Fibroblast of lung (primary cell): ENCODE measurements at regions not wholly inside any gene's neighbourhood (a gene's known extent, or its start where the extent isn't known, plus 50 kb on each side); places are given as distances from the start of the nearest gene placed in this dataset.

ENCODE experiments used
- DNase-seq, 2 donors: peaks; one replicate each; pipeline versions ENCODE4 v3.0.0 to v3.0.0-alpha.2; 2010; ENCODE audit warnings: low read depth in 2 of 2
- H2AFZ ChIP-seq: 2 replicates; pipeline ENCODE4 v1.5.1; 2012; ENCODE audit warnings: low read length, control low read depth, inconsistent platforms
- H3K27ac ChIP-seq: 2 replicates; pipeline ENCODE4 v1.5.1; 2011; ENCODE audit warnings: low read length, control low read depth; ENCODE audit not compliant: insufficient read depth
- H3K27me3 ChIP-seq: 2 replicates; pipeline ENCODE4 v1.5.1; 2011; ENCODE audit warnings: mild to moderate bottlenecking, low read length; ENCODE audit not compliant: control insufficient read depth, insufficient read depth
- H3K36me3 ChIP-seq: 2 replicates; pipeline ENCODE4 v1.5.1; 2011; ENCODE audit warnings: low read length; ENCODE audit not compliant: control insufficient read depth, insufficient read depth
- H3K4me1 ChIP-seq: 2 replicates; pipeline ENCODE4 v1.5.1; 2011; ENCODE audit warnings: low read length; ENCODE audit not compliant: control insufficient read depth, insufficient read depth; ENCODE audit errors: extremely low read depth
- H3K4me2 ChIP-seq: 2 replicates; pipeline ENCODE4 v1.5.1; 2011; ENCODE audit warnings: low read length, control low read depth; ENCODE audit not compliant: insufficient read depth; ENCODE audit errors: extremely low read depth
- H3K4me3 ChIP-seq, 4 experiments: fragments of 200-600 bp in 1 of 4; sonication (generic) in 1 of 4; replicated peaks in 1 of 4; 2 replicates each; pipeline ENCODE4 v1.5.1; 2011 to 2016; ENCODE audit warnings: low read length in 4 of 4, low read depth in 3 of 4, mild to moderate bottlenecking in 3 of 4, control low read depth in 2 of 4, inconsistent platforms in 1 of 4, mixed read lengths in 1 of 4; ENCODE audit not compliant: insufficient read depth in 1 of 4; ENCODE audit errors: control extremely low read depth in 1 of 4
- H3K79me2 ChIP-seq: 2 replicates; pipeline ENCODE4 v1.5.1; 2012; ENCODE audit warnings: mild to moderate bottlenecking, low read length, inconsistent platforms; ENCODE audit not compliant: control insufficient read depth, insufficient read depth
- H3K9ac ChIP-seq: 2 replicates; pipeline ENCODE4 v1.5.1; 2011; ENCODE audit warnings: mild to moderate bottlenecking, low read length, control low read depth; ENCODE audit not compliant: insufficient read depth
- H3K9me3 ChIP-seq: 2 replicates; pipeline ENCODE4 v1.5.1; 2012; ENCODE audit warnings: low read depth, low read length; ENCODE audit not compliant: control insufficient read depth, insufficient read depth
- H4K20me1 ChIP-seq: 2 replicates; pipeline ENCODE4 v1.5.1; 2011; ENCODE audit warnings: low read length; ENCODE audit not compliant: control insufficient read depth, insufficient read depth; ENCODE audit errors: extremely low read depth
- EZH2 ChIP-seq: IDR thresholded peaks from 2 replicates; pipeline ENCODE4 v1.5.1; 2012; ENCODE audit warnings: low read length, control low read depth, mild to moderate bottlenecking; ENCODE audit errors: missing control alignments
- TF ChIP-seq, protein P1 (sequence below), 2 donors: IDR thresholded peaks in 1 of 2; conservative IDR thresholded peaks in 1 of 2; 1 replicate in 1 of 2; 2 replicates in 1 of 2; pipeline ENCODE4 v1.5.1; 2011 to 2012; ENCODE audit warnings: low read length in 2 of 2, control low read depth in 1 of 2, inconsistent platforms in 1 of 2, low read depth in 1 of 2, mild to moderate bottlenecking in 1 of 2

DNA sequence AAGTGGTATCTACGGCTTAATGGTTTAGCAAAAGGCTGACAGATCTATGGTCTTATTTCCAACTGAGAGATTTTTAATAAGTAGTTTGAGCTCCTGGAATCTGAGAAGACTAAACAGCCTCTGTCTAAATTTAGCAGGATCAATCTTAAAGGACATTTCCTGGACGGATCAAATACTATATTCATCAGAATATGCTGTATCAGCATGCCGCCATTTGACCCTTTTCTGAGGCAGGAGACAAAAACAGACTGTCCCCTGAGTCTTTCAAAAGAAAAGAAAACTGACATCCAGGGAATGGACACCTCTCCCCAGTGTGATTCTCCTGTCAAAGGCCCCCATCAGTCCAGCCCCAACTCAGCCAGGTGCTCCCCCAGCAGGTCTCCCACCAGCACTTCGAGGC is 443.7 kb downstream of the GXYLT1 start:
- no peaks in the 10 kb centered on the region for H3K27me3 ChIP-seq
- no peaks in the 10 kb centered on the region for H4K20me1 ChIP-seq
- H2AFZ ChIP-seq = no peak overlapping the region
- no peaks in the 10 kb centered on the region for H3K36me3 ChIP-seq
- H3K4me3 ChIP-seq = no peak overlapping the region
- no peak overlapping the region for H3K4me2 ChIP-seq
- no peak overlapping the region for H3K9ac ChIP-seq
- no peaks in the 10 kb centered on the region for H3K4me1 ChIP-seq
- no peak overlapping the region for H3K27ac ChIP-seq
- no peak for DNase-seq
- no peaks in the 10 kb centered on the region for H3K79me2 ChIP-seq
- TF ChIP-seq EZH2 = no peak
- TF ChIP-seq, protein P1, sequence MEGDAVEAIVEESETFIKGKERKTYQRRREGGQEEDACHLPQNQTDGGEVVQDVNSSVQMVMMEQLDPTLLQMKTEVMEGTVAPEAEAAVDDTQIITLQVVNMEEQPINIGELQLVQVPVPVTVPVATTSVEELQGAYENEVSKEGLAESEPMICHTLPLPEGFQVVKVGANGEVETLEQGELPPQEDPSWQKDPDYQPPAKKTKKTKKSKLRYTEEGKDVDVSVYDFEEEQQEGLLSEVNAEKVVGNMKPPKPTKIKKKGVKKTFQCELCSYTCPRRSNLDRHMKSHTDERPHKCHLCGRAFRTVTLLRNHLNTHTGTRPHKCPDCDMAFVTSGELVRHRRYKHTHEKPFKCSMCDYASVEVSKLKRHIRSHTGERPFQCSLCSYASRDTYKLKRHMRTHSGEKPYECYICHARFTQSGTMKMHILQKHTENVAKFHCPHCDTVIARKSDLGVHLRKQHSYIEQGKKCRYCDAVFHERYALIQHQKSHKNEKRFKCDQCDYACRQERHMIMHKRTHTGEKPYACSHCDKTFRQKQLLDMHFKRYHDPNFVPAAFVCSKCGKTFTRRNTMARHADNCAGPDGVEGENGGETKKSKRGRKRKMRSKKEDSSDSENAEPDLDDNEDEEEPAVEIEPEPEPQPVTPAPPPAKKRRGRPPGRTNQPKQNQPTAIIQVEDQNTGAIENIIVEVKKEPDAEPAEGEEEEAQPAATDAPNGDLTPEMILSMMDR (conservative IDR thresholded peaks at IDR 0.05 in 1 of 2, IDR thresholded peaks at IDR 0.05 in 1 of 2; ENCODE audit: low read depth in 1 of 2, low read length in 2 of 2) = no peak
- H3K9me3 ChIP-seq = no peaks in the 10 kb centered on the region

DNA sequence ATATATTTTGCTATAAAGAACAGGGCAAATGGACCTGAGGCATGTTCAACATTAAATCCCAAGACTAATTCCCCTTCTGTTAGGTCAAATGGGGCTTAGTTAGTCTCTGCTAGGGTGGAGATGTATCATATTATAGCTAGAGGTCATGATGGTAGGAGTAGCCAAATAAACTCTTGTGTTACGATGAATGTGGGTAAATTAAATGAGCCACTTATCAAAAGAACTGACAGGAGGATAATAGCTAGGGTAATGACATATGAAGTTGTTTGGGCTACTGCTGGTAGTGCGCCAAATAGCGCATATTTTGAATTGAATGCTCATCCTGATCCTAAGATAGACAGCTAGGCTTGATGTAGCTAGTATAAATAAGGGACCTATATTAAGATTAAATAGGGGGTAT is 445.0 kb downstream of the GXYLT1 start:
- DNase-seq = no peak
- TF ChIP-seq EZH2 = no peak
- no peaks in the 10 kb centered on the region for H4K20me1 ChIP-seq
- H3K9me3 ChIP-seq = no peaks in the 10 kb centered on the region
- no peaks in the 10 kb centered on the region for H3K4me1 ChIP-seq
- H3K79me2 ChIP-seq = no peaks in the 10 kb centered on the region
- no peak overlapping the region for H2AFZ ChIP-seq
- no peak overlapping the region for H3K27ac ChIP-seq
- H3K9ac ChIP-seq = no peak overlapping the region
- no peak overlapping the region for H3K4me3 ChIP-seq
- H3K4me2 ChIP-seq = no peak overlapping the region
- no peaks in the 10 kb centered on the region for H3K36me3 ChIP-seq
- H3K27me3 ChIP-seq = no peaks in the 10 kb centered on the region

DNA sequence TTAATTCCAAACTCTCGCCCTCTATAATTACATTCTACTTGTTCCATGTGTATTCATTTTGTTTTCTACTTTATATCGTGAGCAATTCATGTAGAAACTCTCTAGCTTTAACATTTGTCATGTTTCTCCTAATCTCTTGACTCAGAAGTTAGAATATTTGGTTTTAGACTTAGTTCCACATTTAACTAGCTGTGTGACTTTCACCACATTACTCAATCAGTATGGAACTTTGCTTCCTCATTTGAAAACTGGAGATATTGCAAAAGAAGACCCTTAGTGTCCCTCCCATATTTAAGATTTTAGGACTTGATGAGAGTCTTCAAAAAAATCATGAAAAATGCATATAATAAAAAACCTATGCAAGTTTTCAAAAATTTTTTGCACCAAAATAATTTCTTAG is 447.5 kb downstream of the GXYLT1 start:
- Histone ChIP-seq H3K27ac (no peak overlapping the region), H3K4me3 (no peak overlapping the region), H3K79me2 (no peaks in the 10 kb centered on the region), H3K27me3 (no peaks in the 10 kb centered on the region), H4K20me1 (no peaks in the 10 kb centered on the region), H3K4me1 (no peaks in the 10 kb centered on the region), H3K9me3 (no peaks in the 10 kb centered on the region), H3K4me2 (no peak overlapping the region), H3K36me3 (no peaks in the 10 kb centered on the region), H2AFZ (no peak overlapping the region), H3K9ac (no peak overlapping the region)
- TF ChIP-seq, protein P1 (conservative IDR thresholded peaks at IDR 0.05 in 1 of 2, IDR thresholded peaks at IDR 0.05 in 1 of 2; ENCODE audit: low read depth in 1 of 2, low read length in 2 of 2) = no peak
- TF ChIP-seq EZH2 = no peak
- DNase-seq = no peak
